ENCODE measurements at regions not wholly inside any gene's neighbourhood (a gene's known extent, or its start where the extent isn't known, plus 50 kb on each side); places are given as distances from the start of the nearest gene placed in this dataset.
A peak's percentile ranks its signal among the peaks of the same experiment; 100 is the strongest.

- no peak for ATAC-seq
- DNase-seq: no peak
- intact Hi-C loops (cut with DNase I): no loop called here
- WGBS: 82% methylated on average over 2 of the region's 2 CpGs
- H3K9me3 ChIP-seq (ENCODE audit: control insufficient read depth, low read length): no peaks in the 10 kb centered on the region
- no peaks in the 10 kb centered on the region for H3K4me1 ChIP-seq (ENCODE audit: control insufficient read depth, insufficient read depth, low read length)
- no peak overlapping the region for H3K4me3 ChIP-seq (ENCODE audit: low read length)
- no peaks in the 10 kb centered on the region for H3K27me3 ChIP-seq (ENCODE audit: control insufficient read depth, insufficient read depth)
- H3K27ac ChIP-seq (ENCODE audit: low read length): no peak overlapping the region
Measured at GRCh38 chr4:20302336-20302735, 50.6 kb downstream of the SLIT2 start.

- Histone ChIP-seq H3K27me3 (ENCODE audit: control insufficient read depth, insufficient read depth) (no peaks in the 10 kb centered on the region), H3K4me1 (ENCODE audit: control insufficient read depth, insufficient read depth, low read length) (no peaks in the 10 kb centered on the region), H3K9me3 (ENCODE audit: control insufficient read depth, low read length) (no peaks in the 10 kb centered on the region), H3K27ac (ENCODE audit: low read length) (no peak overlapping the region), H3K4me3 (ENCODE audit: low read length) (no peak overlapping the region)
- WGBS: 47% methylated on average over 2 of the region's 2 CpGs
- DNase-seq (no peak), ATAC-seq (no peak)
- intact Hi-C loops (cut with DNase I): no loop called here
Measured at GRCh38 chr4:20305976-20306375, 54.3 kb downstream of the SLIT2 start.

- no peak overlapping the region for H3K4me3 ChIP-seq (ENCODE audit: low read length)
- DNase-seq: no peak
- H3K27me3 ChIP-seq (ENCODE audit: control insufficient read depth, insufficient read depth): no peaks in the 10 kb centered on the region
- WGBS: 88% methylated on average over 2 of the region's 2 CpGs
- ATAC-seq: no peak
- H3K9me3 ChIP-seq (ENCODE audit: control insufficient read depth, low read length): no peaks in the 10 kb centered on the region
- H3K4me1 ChIP-seq (ENCODE audit: control insufficient read depth, insufficient read depth, low read length): no peaks in the 10 kb centered on the region
- no peak overlapping the region for H3K27ac ChIP-seq (ENCODE audit: low read length)
- intact Hi-C loops (cut with DNase I): no loop called here
Measured at GRCh38 chr4:20311856-20312255, 60.2 kb downstream of the SLIT2 start.

- no peaks in the 10 kb centered on the region for H3K27me3 ChIP-seq (ENCODE audit: control insufficient read depth, insufficient read depth)
- DNase-seq: peak; percentile 31 to 60 (median 35)
- H3K4me3 ChIP-seq (ENCODE audit: low read length): no peak overlapping the region
- ATAC-seq: peak in 1 of 2 donors; percentile 64
- H3K27ac ChIP-seq (ENCODE audit: low read length): no peak overlapping the region
- no peaks in the 10 kb centered on the region for H3K9me3 ChIP-seq (ENCODE audit: control insufficient read depth, low read length)
- H3K4me1 ChIP-seq (ENCODE audit: control insufficient read depth, insufficient read depth, low read length): no peaks in the 10 kb centered on the region
- 50% methylated on average over 12 of the region's 12 CpGs for WGBS
- intact Hi-C loops (cut with DNase I): no loop called here
Measured at GRCh38 chr4:20313237-20314030, 61.7 kb downstream of the SLIT2 start.

GRCh38 chr4:20317424-20317985, 65.8 kb downstream of the SLIT2 start:
- no peak for DNase-seq
- H3K9me3 ChIP-seq (ENCODE audit: control insufficient read depth, low read length): no peaks in the 10 kb centered on the region
- H3K27ac ChIP-seq (ENCODE audit: low read length): no peak overlapping the region
- no peak for ATAC-seq
- no peaks in the 10 kb centered on the region for H3K4me1 ChIP-seq (ENCODE audit: control insufficient read depth, insufficient read depth, low read length)
- intact Hi-C loops (cut with DNase I): no loop called here
- no peaks in the 10 kb centered on the region for H3K27me3 ChIP-seq (ENCODE audit: control insufficient read depth, insufficient read depth)
- no peak overlapping the region for H3K4me3 ChIP-seq (ENCODE audit: low read length)
- 68% methylated on average over 2 of the region's 2 CpGs for WGBS

- intact Hi-C loops (cut with DNase I): no loop called here
- H3K4me1 ChIP-seq (ENCODE audit: control insufficient read depth, insufficient read depth, low read length): no peaks in the 10 kb centered on the region
- no peak for DNase-seq
- 81% methylated on average over 8 of the region's 8 CpGs for WGBS
- no peak overlapping the region for H3K27ac ChIP-seq (ENCODE audit: low read length)
- H3K4me3 ChIP-seq (ENCODE audit: low read length): no peak overlapping the region
- no peak for ATAC-seq
- H3K9me3 ChIP-seq (ENCODE audit: control insufficient read depth, low read length): no peaks in the 10 kb centered on the region
- no peaks in the 10 kb centered on the region for H3K27me3 ChIP-seq (ENCODE audit: control insufficient read depth, insufficient read depth)
Measured at GRCh38 chr4:20318001-20318908, 66.5 kb downstream of the SLIT2 start.

GRCh38 chr4:20318909-20319277, 67.2 kb downstream of the SLIT2 start:
- no peaks in the 10 kb centered on the region for H3K27me3 ChIP-seq (ENCODE audit: control insufficient read depth, insufficient read depth)
- DNase-seq (no peak), ATAC-seq (no peak)
- no peak overlapping the region for H3K4me3 ChIP-seq (ENCODE audit: low read length)
- H3K4me1 ChIP-seq (ENCODE audit: control insufficient read depth, insufficient read depth, low read length): no peaks in the 10 kb centered on the region
- no peak overlapping the region for H3K27ac ChIP-seq (ENCODE audit: low read length)
- intact Hi-C loops (cut with DNase I): no loop called here
- 82% methylated on average over 1 of the region's 1 CpG for WGBS
- H3K9me3 ChIP-seq (ENCODE audit: control insufficient read depth, low read length): no peaks in the 10 kb centered on the region

GRCh38 chr4:20319825-20320612, 68.3 kb downstream of the SLIT2 start:
- no peaks in the 10 kb centered on the region for H3K27me3 ChIP-seq (ENCODE audit: control insufficient read depth, insufficient read depth)
- WGBS: 69% methylated on average over 6 of the region's 6 CpGs
- H3K27ac ChIP-seq (ENCODE audit: low read length): no peak overlapping the region
- no peak for DNase-seq
- H3K9me3 ChIP-seq (ENCODE audit: control insufficient read depth, low read length): no peaks in the 10 kb centered on the region
- intact Hi-C loops (cut with DNase I): no loop called here
- ATAC-seq: no peak
- H3K4me3 ChIP-seq (ENCODE audit: low read length): no peak overlapping the region
- no peaks in the 10 kb centered on the region for H3K4me1 ChIP-seq (ENCODE audit: control insufficient read depth, insufficient read depth, low read length)

- ATAC-seq (no peak), DNase-seq (no peak)
- Histone ChIP-seq H3K27ac (ENCODE audit: low read length) (no peak overlapping the region), H3K4me1 (ENCODE audit: control insufficient read depth, insufficient read depth, low read length) (no peaks in the 10 kb centered on the region), H3K4me3 (ENCODE audit: low read length) (no peak overlapping the region), H3K9me3 (ENCODE audit: control insufficient read depth, low read length) (no peaks in the 10 kb centered on the region), H3K27me3 (ENCODE audit: control insufficient read depth, insufficient read depth) (no peaks in the 10 kb centered on the region)
- intact Hi-C loops (cut with DNase I): no loop called here
- 89% methylated on average over 6 of the region's 6 CpGs for WGBS
Measured at GRCh38 chr4:20323991-20324390, 72.3 kb downstream of the SLIT2 start.

- no peak for DNase-seq
- no peak overlapping the region for H3K4me3 ChIP-seq (ENCODE audit: low read length)
- H3K9me3 ChIP-seq (ENCODE audit: control insufficient read depth, low read length): no peaks in the 10 kb centered on the region
- WGBS: 81% methylated on average over 1 of the region's 1 CpG
- no peak for ATAC-seq
- no peaks in the 10 kb centered on the region for H3K4me1 ChIP-seq (ENCODE audit: control insufficient read depth, insufficient read depth, low read length)
- H3K27ac ChIP-seq (ENCODE audit: low read length): no peak overlapping the region
- no peaks in the 10 kb centered on the region for H3K27me3 ChIP-seq (ENCODE audit: control insufficient read depth, insufficient read depth)
- intact Hi-C loops (cut with DNase I): no loop called here
Measured at GRCh38 chr4:20326460-20326859, 74.8 kb downstream of the SLIT2 start.
